Neural cell (in vitro differentiated cells): ENCODE measurements at regions not wholly inside any gene's neighbourhood (a gene's known extent, or its start where the extent isn't known, plus 50 kb on each side); places are given as distances from the start of the nearest gene placed in this dataset.

Experiments used
- H2AFZ ChIP-seq: fragments of 200-600, 300-800 bp; sonication (generic), shearing (Covaris generic); 2 replicates; pipeline ENCODE4 v1.6.0; 2014; ENCODE audit warnings: low read depth, mild to moderate bottlenecking, antibody characterized with exemption, low read length, moderate library complexity
- H3F3A ChIP-seq: fragments of 200-600 bp; shearing (Covaris generic); 2 replicates; pipeline ENCODE4 v1.6.1; 2016; ENCODE audit warnings: mild to moderate bottlenecking, moderate library complexity, mixed read lengths, antibody characterized with exemption, low read length; ENCODE audit not compliant: insufficient read depth, poor library complexity, severe bottlenecking
- H3K27ac ChIP-seq: fragments of 200-600, 300-800 bp; sonication (generic), shearing (Covaris generic); 2 replicates; pipeline ENCODE4 v1.5.1; 2014; ENCODE audit warnings: mild to moderate bottlenecking, low read length, moderate library complexity
- H3K27me3 ChIP-seq: fragments of 300-800, 200-600 bp; sonication (generic), shearing (Covaris generic); 2 replicates; pipeline ENCODE4 v1.6.0; 2014; ENCODE audit warnings: mild to moderate bottlenecking, low read depth, low read length, moderate library complexity; ENCODE audit not compliant: insufficient read depth
- H3K36me3 ChIP-seq: fragments of 300-800, 200-600 bp; sonication (generic), shearing (Covaris generic); 2 replicates; pipeline ENCODE4 v1.5.1; 2014; ENCODE audit warnings: mild to moderate bottlenecking, antibody characterized with exemption, low read length, moderate library complexity; ENCODE audit not compliant: insufficient read depth
- H3K4me2 ChIP-seq: fragments of 300-800, 200-600 bp; sonication (generic), shearing (Covaris generic); 2 replicates; pipeline ENCODE4 v1.6.0; 2014; ENCODE audit warnings: mild to moderate bottlenecking, low read length
- H3K4me3 ChIP-seq: fragments of 300-800, 200-600 bp; sonication (generic), shearing (Covaris generic); 2 replicates; pipeline ENCODE4 v1.5.1; 2014; ENCODE audit warnings: mild to moderate bottlenecking, low read length, moderate library complexity
- H3K79me2 ChIP-seq: fragments of 200-600 bp; shearing (Covaris generic); replicated peaks from 2 replicates; pipeline ENCODE4 v1.6.0; 2014; ENCODE audit warnings: mild to moderate bottlenecking, low read length, moderate library complexity; ENCODE audit not compliant: insufficient read depth
- H3K9ac ChIP-seq: fragments of 300-800, 200-600 bp; sonication (generic), shearing (Covaris generic); 2 replicates; pipeline ENCODE4 v1.6.1; 2016; ENCODE audit warnings: mild to moderate bottlenecking, low read length, mixed read lengths
- H3K9me2 ChIP-seq: fragments of 200-600 bp; shearing (Covaris generic); 2 replicates; pipeline ENCODE4 v1.6.1; 2016; ENCODE audit warnings: mild to moderate bottlenecking, low read length, mixed read lengths; ENCODE audit not compliant: insufficient read depth
- H3K9me3 ChIP-seq: fragments of 200-600, 300-800 bp; sonication (generic), shearing (Covaris generic); 2 replicates; pipeline ENCODE4 v1.6.1; 2016; ENCODE audit warnings: mild to moderate bottlenecking, mixed run types, low read length, moderate library complexity, mixed read lengths
- H4K20me1 ChIP-seq: fragments of 200-600 bp; shearing (Covaris generic); 2 replicates; pipeline ENCODE4 v1.6.1; 2016; ENCODE audit warnings: mild to moderate bottlenecking, mixed run types; ENCODE audit not compliant: insufficient read depth
- EP300 ChIP-seq: fragments of 450-650 bp; conservative IDR thresholded peaks from 2 replicates; pipeline ENCODE4 v1.6.1; 2014; ENCODE audit warnings: antibody characterized with exemption, mild to moderate bottlenecking, moderate library complexity; ENCODE audit not compliant: poor library complexity, severe bottlenecking
- EZH2 ChIP-seq: fragments of 200-600, 300-800 bp; shearing (Covaris generic), sonication (generic); IDR thresholded peaks from 2 replicates; pipeline ENCODE4 v1.6.1; 2014; ENCODE audit warnings: antibody characterized with exemption, low read length, borderline replicate concordance, mild to moderate bottlenecking; ENCODE audit not compliant: insufficient read depth, poor library complexity, severe bottlenecking
- MXI1 ChIP-seq: fragments of 450-650 bp; conservative IDR thresholded peaks from 2 replicates; pipeline ENCODE4 v1.6.1; 2014; ENCODE audit warnings: antibody characterized with exemption, mild to moderate bottlenecking; ENCODE audit not compliant: poor library complexity, severe bottlenecking
- POLR2AphosphoS5 ChIP-seq: IDR thresholded peaks from 2 replicates; pipeline ENCODE4 v1.6.1; 2012
- RAD21 ChIP-seq: fragments of 450-650 bp; conservative IDR thresholded peaks from 2 replicates; pipeline ENCODE4 v1.6.1; 2014; ENCODE audit warnings: antibody characterized with exemption, mild to moderate bottlenecking, moderate library complexity
- SMC3 ChIP-seq: fragments of 450-650 bp; conservative IDR thresholded peaks from 2 replicates; pipeline ENCODE4 v1.6.1; 2014; ENCODE audit warnings: antibody characterized with exemption, mild to moderate bottlenecking, moderate library complexity; ENCODE audit not compliant: poor library complexity
- TAF1 ChIP-seq: IDR thresholded peaks from 2 replicates; pipeline ENCODE4 v1.6.1; 2012; ENCODE audit warnings: low read depth
- TF ChIP-seq, protein P1 (sequence below): fragments of 450-650 bp; IDR thresholded peaks from 2 replicates; pipeline ENCODE4 v1.5.1; 2014; ENCODE audit warnings: antibody characterized with exemption, mild to moderate bottlenecking, moderate library complexity; ENCODE audit not compliant: poor library complexity, severe bottlenecking
- TF ChIP-seq, protein P2 (sequence below): IDR thresholded peaks from 2 replicates; pipeline ENCODE4 v1.6.1; 2012; ENCODE audit warnings: borderline replicate concordance

DNA sequence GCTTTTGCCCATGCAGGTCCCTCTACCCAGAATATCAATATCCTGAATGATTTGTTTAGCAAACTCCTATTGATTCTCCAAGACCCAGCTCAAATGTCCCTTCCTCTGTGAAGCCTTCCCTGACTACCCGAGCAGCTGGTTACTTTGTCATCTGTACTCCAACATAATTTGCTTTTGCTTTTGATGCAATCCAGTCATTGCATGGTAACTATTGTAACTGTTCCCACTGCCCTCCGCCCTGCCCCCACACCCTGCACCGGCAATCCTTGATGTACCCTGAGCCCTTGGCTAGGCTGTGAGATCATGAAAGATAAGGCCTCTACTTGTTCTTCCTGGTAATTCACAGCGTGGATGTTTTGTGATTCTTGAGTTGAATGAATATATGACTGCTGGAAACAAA is 119.9 kb upstream of the BOD1 start:
- no peak overlapping the region for H3K9ac ChIP-seq
- no peak overlapping the region for H3K27ac ChIP-seq
- H3K4me3 ChIP-seq = no peak overlapping the region
- H4K20me1 ChIP-seq = no peaks in the 10 kb centered on the region
- no peak overlapping the region for H3K4me2 ChIP-seq
- no peak overlapping the region for H2AFZ ChIP-seq
- H3K27me3 ChIP-seq = no peaks in the 10 kb centered on the region
- H3K9me2 ChIP-seq = no peaks in the 10 kb centered on the region
- no peaks in the 10 kb centered on the region for H3K9me3 ChIP-seq
- no peaks in the 10 kb centered on the region for H3F3A ChIP-seq
- TF ChIP-seq, protein P1, sequence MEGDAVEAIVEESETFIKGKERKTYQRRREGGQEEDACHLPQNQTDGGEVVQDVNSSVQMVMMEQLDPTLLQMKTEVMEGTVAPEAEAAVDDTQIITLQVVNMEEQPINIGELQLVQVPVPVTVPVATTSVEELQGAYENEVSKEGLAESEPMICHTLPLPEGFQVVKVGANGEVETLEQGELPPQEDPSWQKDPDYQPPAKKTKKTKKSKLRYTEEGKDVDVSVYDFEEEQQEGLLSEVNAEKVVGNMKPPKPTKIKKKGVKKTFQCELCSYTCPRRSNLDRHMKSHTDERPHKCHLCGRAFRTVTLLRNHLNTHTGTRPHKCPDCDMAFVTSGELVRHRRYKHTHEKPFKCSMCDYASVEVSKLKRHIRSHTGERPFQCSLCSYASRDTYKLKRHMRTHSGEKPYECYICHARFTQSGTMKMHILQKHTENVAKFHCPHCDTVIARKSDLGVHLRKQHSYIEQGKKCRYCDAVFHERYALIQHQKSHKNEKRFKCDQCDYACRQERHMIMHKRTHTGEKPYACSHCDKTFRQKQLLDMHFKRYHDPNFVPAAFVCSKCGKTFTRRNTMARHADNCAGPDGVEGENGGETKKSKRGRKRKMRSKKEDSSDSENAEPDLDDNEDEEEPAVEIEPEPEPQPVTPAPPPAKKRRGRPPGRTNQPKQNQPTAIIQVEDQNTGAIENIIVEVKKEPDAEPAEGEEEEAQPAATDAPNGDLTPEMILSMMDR = no peak
- TF ChIP-seq EZH2 = no peak
- TF ChIP-seq, protein P2, sequence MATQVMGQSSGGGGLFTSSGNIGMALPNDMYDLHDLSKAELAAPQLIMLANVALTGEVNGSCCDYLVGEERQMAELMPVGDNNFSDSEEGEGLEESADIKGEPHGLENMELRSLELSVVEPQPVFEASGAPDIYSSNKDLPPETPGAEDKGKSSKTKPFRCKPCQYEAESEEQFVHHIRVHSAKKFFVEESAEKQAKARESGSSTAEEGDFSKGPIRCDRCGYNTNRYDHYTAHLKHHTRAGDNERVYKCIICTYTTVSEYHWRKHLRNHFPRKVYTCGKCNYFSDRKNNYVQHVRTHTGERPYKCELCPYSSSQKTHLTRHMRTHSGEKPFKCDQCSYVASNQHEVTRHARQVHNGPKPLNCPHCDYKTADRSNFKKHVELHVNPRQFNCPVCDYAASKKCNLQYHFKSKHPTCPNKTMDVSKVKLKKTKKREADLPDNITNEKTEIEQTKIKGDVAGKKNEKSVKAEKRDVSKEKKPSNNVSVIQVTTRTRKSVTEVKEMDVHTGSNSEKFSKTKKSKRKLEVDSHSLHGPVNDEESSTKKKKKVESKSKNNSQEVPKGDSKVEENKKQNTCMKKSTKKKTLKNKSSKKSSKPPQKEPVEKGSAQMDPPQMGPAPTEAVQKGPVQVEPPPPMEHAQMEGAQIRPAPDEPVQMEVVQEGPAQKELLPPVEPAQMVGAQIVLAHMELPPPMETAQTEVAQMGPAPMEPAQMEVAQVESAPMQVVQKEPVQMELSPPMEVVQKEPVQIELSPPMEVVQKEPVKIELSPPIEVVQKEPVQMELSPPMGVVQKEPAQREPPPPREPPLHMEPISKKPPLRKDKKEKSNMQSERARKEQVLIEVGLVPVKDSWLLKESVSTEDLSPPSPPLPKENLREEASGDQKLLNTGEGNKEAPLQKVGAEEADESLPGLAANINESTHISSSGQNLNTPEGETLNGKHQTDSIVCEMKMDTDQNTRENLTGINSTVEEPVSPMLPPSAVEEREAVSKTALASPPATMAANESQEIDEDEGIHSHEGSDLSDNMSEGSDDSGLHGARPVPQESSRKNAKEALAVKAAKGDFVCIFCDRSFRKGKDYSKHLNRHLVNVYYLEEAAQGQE = no peak
- no peak for TF ChIP-seq EP300
- no peak for TF ChIP-seq MXI1
- TF ChIP-seq RAD21 = no peak
- no peak for TF ChIP-seq POLR2AphosphoS5
- no peak for TF ChIP-seq TAF1
- no peak for TF ChIP-seq SMC3
- no peaks in the 10 kb centered on the region for H3K79me2 ChIP-seq
- H3K36me3 ChIP-seq = no peaks in the 10 kb centered on the region

- no peaks in the 10 kb centered on the region for H3K36me3 ChIP-seq
- no peak overlapping the region for H3K4me3 ChIP-seq
- no peak overlapping the region for H3K27ac ChIP-seq
- no peak overlapping the region for H3K9ac ChIP-seq
- no peaks in the 10 kb centered on the region for H3K9me3 ChIP-seq
- H3F3A ChIP-seq = no peaks in the 10 kb centered on the region
- no peaks in the 10 kb centered on the region for H3K79me2 ChIP-seq
- H2AFZ ChIP-seq = no peak overlapping the region
- H3K27me3 ChIP-seq = no peaks in the 10 kb centered on the region
- no peaks in the 10 kb centered on the region for H4K20me1 ChIP-seq
- no peak for TF ChIP-seq TAF1
- no peak for TF ChIP-seq EZH2
- TF ChIP-seq EP300 = no peak
- no peak for TF ChIP-seq SMC3
- TF ChIP-seq POLR2AphosphoS5 = no peak
- TF ChIP-seq MXI1 = no peak
- TF ChIP-seq, protein P2 = no peak
- TF ChIP-seq, protein P1 = no peak
- TF ChIP-seq RAD21 = no peak
- H3K9me2 ChIP-seq = no peaks in the 10 kb centered on the region
- no peak overlapping the region for H3K4me2 ChIP-seq
Measured at GRCh38 chr5:173736923-173737412, 120.5 kb upstream of the BOD1 start.
